IMR-90 (cell line): ENCODE measurements at regions not wholly inside any gene's neighbourhood (a gene's known extent, or its start where the extent isn't known, plus 50 kb on each side); places are given as distances from the start of the nearest gene placed in this dataset.
A peak's percentile ranks its signal among the peaks of the same experiment; 100 is the strongest.

Experiments used
- ATAC-seq: fragments of 200-7000 bp; cut with Tn5 transposase; 2 replicates; pipeline ENCODE4 v1.9.1; 2020; ENCODE audit warnings: low read depth, mild to moderate bottlenecking, moderate library complexity
- BruUV-seq: library from RNA; stranded (reverse); fragments of 400-500 nt; replicated peaks from 2 replicates; lab custom pipeline; 2021; lab: Mats Ljungman, UMichigan
- CTCF ChIA-PET: fragments of 300-600 bp; formaldehyde crosslinking; extraction: SDS; loops from one replicate; lab custom pipeline; 2021; ENCODE audit warnings: antibody characterized with exemption; lab: Yijun Ruan, JAX
- POLR2A ChIA-PET: fragments of 300-600 bp; sonication (Branson Sonifier 250); formaldehyde crosslinking; loops from one replicate; lab custom pipeline; 2022; ENCODE audit warnings: antibody characterized with exemption; ENCODE audit not compliant: unreplicated experiment; lab: Charles Lee
- DNase-seq: peaks from one replicate; pipeline ENCODE4 v3.0.0; 2013
- H2AFZ ChIP-seq: replicated peaks from 2 replicates; pipeline ENCODE3; 2013; ENCODE audit warnings: low read length, mild to moderate bottlenecking; ENCODE audit not compliant: poor library complexity
- H2AK5ac ChIP-seq: 2 replicates; pipeline ENCODE4 v1.6.1; 2013; ENCODE audit warnings: low read depth, low read length, inconsistent platforms
- H2AK9ac ChIP-seq: replicated peaks from 2 replicates; pipeline ENCODE3; 2013; ENCODE audit warnings: mild to moderate bottlenecking, low read depth, low read length, moderate library complexity; ENCODE audit not compliant: poor library complexity
- H2BK120ac ChIP-seq: 2 replicates; pipeline ENCODE4 v1.6.1; 2013; ENCODE audit warnings: low read depth, low read length, inconsistent platforms
- H2BK15ac ChIP-seq: 3 replicates; pipeline ENCODE4 v1.6.1; 2013; ENCODE audit warnings: low read depth, low read length, inconsistent platforms
- H2BK20ac ChIP-seq: 2 replicates; pipeline ENCODE4 v1.6.1; 2013; ENCODE audit warnings: low read depth, mild to moderate bottlenecking, inconsistent platforms, low read length, moderate library complexity
- H2BK5ac ChIP-seq: 2 replicates; pipeline ENCODE4 v1.6.1; 2013; ENCODE audit warnings: mild to moderate bottlenecking, low read depth, low read length, inconsistent platforms; ENCODE audit not compliant: poor library complexity, severe bottlenecking
- H3K14ac ChIP-seq: replicated peaks from 2 replicates; pipeline ENCODE4 v1.6.1; 2013; ENCODE audit warnings: low read depth, low read length, inconsistent platforms
- H3K18ac ChIP-seq: 2 replicates; pipeline ENCODE4 v1.6.1; 2013; ENCODE audit warnings: low read depth, low read length, control low read depth
- H3K23ac ChIP-seq: 2 replicates; pipeline ENCODE4 v1.6.1; 2013; ENCODE audit warnings: low read depth, low read length, inconsistent platforms
- H3K27ac ChIP-seq: 2 replicates; pipeline ENCODE4 v1.5.1; 2013; ENCODE audit warnings: mild to moderate bottlenecking, control low read depth, low read length; ENCODE audit not compliant: insufficient read depth
- H3K27me3 ChIP-seq: 2 replicates; pipeline ENCODE4 v1.6.1; 2013; ENCODE audit warnings: low read length; ENCODE audit not compliant: control insufficient read depth, insufficient read depth
- H3K36me3 ChIP-seq: 2 replicates; pipeline ENCODE4 v1.6.1; 2013; ENCODE audit warnings: low read length, mixed read lengths; ENCODE audit not compliant: control insufficient read depth, insufficient read depth
- H3K4ac ChIP-seq: 2 replicates; pipeline ENCODE4 v1.6.1; 2013; ENCODE audit warnings: low read depth, low read length, inconsistent platforms
- H3K4me1 ChIP-seq: 2 replicates; pipeline ENCODE4 v1.6.1; 2013; ENCODE audit warnings: low read length, mixed read lengths; ENCODE audit not compliant: control insufficient read depth, insufficient read depth
- H3K4me2 ChIP-seq: 2 replicates; pipeline ENCODE4 v1.6.1; 2013; ENCODE audit warnings: low read depth, mild to moderate bottlenecking, control low read depth, low read length, moderate library complexity
- H3K4me3 ChIP-seq: 2 replicates; pipeline ENCODE4 v1.5.1; 2013; ENCODE audit warnings: low read depth, mild to moderate bottlenecking, control low read depth, low read length, moderate library complexity; ENCODE audit not compliant: insufficient read depth
- H3K56ac ChIP-seq: 2 replicates; pipeline ENCODE4 v1.6.1; 2013; ENCODE audit warnings: low read length, inconsistent platforms; ENCODE audit not compliant: insufficient read depth; ENCODE audit errors: extremely low read depth
- H3K79me1 ChIP-seq, 2 experiments: 2 replicates each; pipeline ENCODE4 v1.6.1; 2013; ENCODE audit warnings: low read length in 2 of 2, inconsistent platforms in 1 of 2, low read depth in 1 of 2
- H3K9ac ChIP-seq: 2 replicates; pipeline ENCODE4 v1.6.1; 2013; ENCODE audit warnings: low read depth, low read length, control low read depth
- H3K9me1 ChIP-seq: 2 replicates; pipeline ENCODE4 v1.6.1; 2013; ENCODE audit warnings: low read length, inconsistent platforms; ENCODE audit not compliant: insufficient read depth
- H3K9me3 ChIP-seq: 2 replicates; pipeline ENCODE4 v1.6.1; 2013; ENCODE audit warnings: low read length; ENCODE audit not compliant: control insufficient read depth, insufficient read depth
- H4K20me1 ChIP-seq: 2 replicates; pipeline ENCODE4 v1.6.1; 2013; ENCODE audit warnings: low read length, inconsistent platforms; ENCODE audit not compliant: insufficient read depth
- H4K5ac ChIP-seq: 2 replicates; pipeline ENCODE4 v1.6.1; 2013; ENCODE audit warnings: mild to moderate bottlenecking, low read depth, low read length, control low read depth
- H4K8ac ChIP-seq, 2 experiments: 2 replicates each; pipeline ENCODE4 v1.6.1; 2013; ENCODE audit warnings: low read depth in 2 of 2, low read length in 2 of 2, control low read depth in 1 of 2, inconsistent platforms in 1 of 2
- H4K91ac ChIP-seq: 2 replicates; pipeline ENCODE4 v1.6.1; 2013; ENCODE audit warnings: low read depth, low read length, inconsistent platforms; ENCODE audit not compliant: insufficient read depth
- BHLHE40 ChIP-seq: fragments of 150-350 bp; IDR thresholded peaks from 2 replicates; pipeline ENCODE4 v1.6.1; 2016; ENCODE audit warnings: mild to moderate bottlenecking, low read depth, low read length
- CEBPB ChIP-seq: IDR thresholded peaks from 2 replicates; pipeline ENCODE4 v1.6.1; 2012; ENCODE audit warnings: low read depth, low read length, improper control_type of control experiment
- CHD1 ChIP-seq: IDR thresholded peaks from 2 replicates; pipeline ENCODE4 v1.6.1; 2012; ENCODE audit warnings: low read depth, low read length, improper control_type of control experiment
- ELK1 ChIP-seq: fragments of 150-350 bp; IDR thresholded peaks from 2 replicates; pipeline ENCODE4 v1.6.1; 2016; ENCODE audit warnings: low read depth, mild to moderate bottlenecking, low read length, moderate library complexity, borderline replicate concordance
- FOS ChIP-seq: fragments of 150-350 bp; IDR thresholded peaks from 2 replicates; pipeline ENCODE4 v1.6.1; 2016; ENCODE audit warnings: low read depth, low read length
- MAZ ChIP-seq: IDR thresholded peaks from 2 replicates; pipeline ENCODE4 v1.6.1; 2012; ENCODE audit warnings: low read depth, mild to moderate bottlenecking, low read length, improper control_type of control experiment, moderate library complexity, borderline replicate concordance
- MXI1 ChIP-seq: IDR thresholded peaks from 2 replicates; pipeline ENCODE4 v1.6.1; 2012; ENCODE audit warnings: low read depth, mild to moderate bottlenecking, low read length, moderate library complexity, borderline replicate concordance
- NFE2L2 ChIP-seq: fragments of 150-350 bp; IDR thresholded peaks from 2 replicates; pipeline ENCODE4 v1.6.1; 2016; ENCODE audit warnings: low read depth, mild to moderate bottlenecking, low read length
- POLR2A ChIP-seq: IDR thresholded peaks from 2 replicates; pipeline ENCODE4 v1.6.1; 2012; ENCODE audit warnings: mild to moderate bottlenecking, low read depth, low read length
- RAD21 ChIP-seq: IDR thresholded peaks from 2 replicates; pipeline ENCODE4 v1.6.1; 2012; ENCODE audit warnings: low read length, improper control_type of control experiment
- RCOR1 ChIP-seq: IDR thresholded peaks from 2 replicates; pipeline ENCODE4 v1.6.1; 2012; ENCODE audit warnings: mild to moderate bottlenecking, low read length, improper control_type of control experiment; ENCODE audit not compliant: insufficient replicate concordance
- RFX5 ChIP-seq: IDR thresholded peaks from 2 replicates; pipeline ENCODE4 v1.8.0; 2012; ENCODE audit warnings: low read depth, mild to moderate bottlenecking, low read length, moderate library complexity
- SMC3 ChIP-seq: fragments of 150-350 bp; IDR thresholded peaks from 2 replicates; pipeline ENCODE4 v1.6.1; 2016; ENCODE audit warnings: low read depth, mild to moderate bottlenecking, antibody characterized with exemption, low read length, moderate library complexity
- USF2 ChIP-seq: fragments of 150-350 bp; IDR thresholded peaks from 2 replicates; pipeline ENCODE4 v1.6.1; 2017; ENCODE audit warnings: mild to moderate bottlenecking, antibody characterized with exemption, low read length, low read depth
- WGBS, 2 experiments: methylation state at CpG; one replicate each; pipeline versions ENCODE4 v1.1.5 to v1.1.7; 2013; ENCODE audit warnings: missing lambda C conversion rate in 2 of 2; ENCODE audit not compliant: insufficient read length in 1 of 2; ENCODE audit errors: extremely low coverage in 2 of 2; 5-methylcytosine and 5-hydroxymethylcytosine counted together
- dilution Hi-C: fragments of 300-500 bp; cut with HindIII; formaldehyde crosslinking; loops from one replicate; pipeline ENCODE4 v1.14.3; 2018; ENCODE audit warnings: low sequenced_read_pairs; ENCODE audit not compliant: unreplicated experiment
- in situ Hi-C: fragments of 300-500 bp; cut with MboI; formaldehyde crosslinking; loops from 3 replicates; pipeline ENCODE4 v1.14.3; 2019; ENCODE audit warnings: low sequenced_read_pairs, inconsistent platforms, mixed read lengths
- intact Hi-C: fragments of 100-400 bp; cut with micrococcal nuclease; formaldehyde crosslinking; loops from 2 replicates; pipeline ENCODE4 v1.10.0; 2022

DNA sequence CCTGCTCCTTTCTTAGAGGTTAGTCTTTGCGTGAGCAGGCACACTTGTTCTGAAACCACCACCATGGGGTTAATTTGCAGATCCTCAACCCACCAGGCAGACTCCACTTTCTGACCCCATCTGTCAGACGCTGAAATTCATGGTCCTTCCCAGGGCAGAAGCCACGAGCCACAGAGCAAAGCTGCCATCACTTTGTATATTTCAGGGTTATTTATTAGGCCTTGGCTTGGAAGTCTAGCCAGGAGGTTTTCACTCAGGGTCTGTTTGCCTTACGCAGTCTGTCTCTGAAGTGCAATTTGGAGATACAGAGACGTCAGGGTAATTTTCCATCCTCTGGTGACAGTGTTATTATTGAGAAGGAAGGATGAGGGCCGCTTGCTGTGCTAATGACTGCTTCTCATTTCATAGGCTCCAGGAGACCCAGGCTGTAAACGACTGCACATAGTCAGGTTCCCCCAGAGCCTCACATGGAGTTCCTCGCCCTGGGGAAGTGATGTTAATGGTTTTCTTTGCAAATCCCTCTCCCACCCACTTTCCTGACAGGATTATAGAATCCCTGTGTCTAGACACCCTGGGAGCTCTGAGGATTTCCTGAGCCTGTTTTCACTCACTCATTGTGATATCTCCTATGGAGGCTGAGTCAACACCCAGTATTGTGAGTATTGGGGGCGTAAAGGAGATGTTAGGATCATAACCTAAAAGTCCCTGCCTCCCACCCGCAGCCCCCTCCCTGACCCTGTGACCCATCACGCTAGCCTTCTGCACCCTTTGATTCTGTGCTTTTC, 269.0 kb downstream of the ABCC12 start:
- Histone ChIP-seq H3K18ac (peak overlapping the region; percentile 46), H4K91ac (no peak overlapping the region), H3K4ac (no peak overlapping the region; the same call in 1 of the 2 replicates), H3K4me2 (no peak overlapping the region; the same call in 1 of the 2 replicates), H2BK15ac (no peak overlapping the region), H2AK5ac (no peak overlapping the region), H3K9me3 (no peaks in the 10 kb centered on the region), H3K9ac (no peak overlapping the region), H2BK5ac (no peak overlapping the region), H2BK120ac (peak overlapping the region; percentile 50; the same call in 1 of the 2 replicates), H3K14ac (no peak overlapping the region; the same call in 1 of the 2 replicates), H4K8ac (peak overlapping the region in 1 of 2 experiments; percentile 12; a peak in 1 of 4 replicates), H2AK9ac (peak overlapping the region; percentile 1), H3K56ac (0 out of 2 replicates have a peak overlapping the region, but pooled peaks have one; percentile 17), H4K5ac (no peak overlapping the region), H4K20me1 (no peaks in the 10 kb centered on the region), H2BK20ac (no peak overlapping the region), H3K23ac (0 out of 2 replicates have a peak overlapping the region, but pooled peaks have one; percentile 25), H3K36me3 (no peaks in the 10 kb centered on the region), H3K4me3 (no peak overlapping the region), H3K27me3 (no peaks in the 10 kb centered on the region), H3K9me1 (no peaks in the 10 kb centered on the region), H3K4me1 (peaks cover 6% of the 10 kb centered on the region), H3K79me1 (no peaks in the 10 kb centered on the region), H2AFZ (peak overlapping the region; percentile 53), H3K27ac (no peak overlapping the region)
- in situ Hi-C loops (no loop called here), intact Hi-C loops (loop anchor here (10.0 kb wide), 2 partner anchors 268 to 422 kb away; partner anchors contain the start of genes ABCC12, ITFG1 and PHKB), dilution Hi-C loops (no loop called here)
- BruUV-seq, result no TSS peak
- 9% methylated on average over 3 of the region's 11 CpGs; no CpG with 5 or more reads in 1 of the 2 experiments for WGBS, 2 experiments
- ATAC-seq (peak; percentile 15; the same call in 1 of the 2 replicates), DNase-seq (no peak)
- no peak for TF ChIP-seq USF2
- TF ChIP-seq RCOR1, result no peak
- TF ChIP-seq MAZ, result no peak
- TF ChIP-seq POLR2A, result no peak
- no peak for TF ChIP-seq NFE2L2
- no peak for TF ChIP-seq FOS
- no peak for TF ChIP-seq CHD1
- no peak for TF ChIP-seq SMC3
- TF ChIP-seq ELK1, result no peak
- no peak for TF ChIP-seq MXI1
- no peak for TF ChIP-seq RAD21
- TF ChIP-seq RFX5, result no peak
- no peak for TF ChIP-seq CEBPB
- no peak for TF ChIP-seq BHLHE40
- CTCF ChIA-PET, result no interaction called here
- POLR2A ChIA-PET, result no interaction called here
